Caki2 (cell line): ENCODE measurements at regions not wholly inside any gene's neighbourhood (a gene's known extent, or its start where the extent isn't known, plus 50 kb on each side); places are given as distances from the start of the nearest gene placed in this dataset.
A peak's percentile ranks its signal among the peaks of the same experiment; 100 is the strongest.
"Not testable (repeated sequence)": the region's sequence is repeated elsewhere in the genome, so short reads cannot be mapped to it uniquely, and the experiment has no call there.

ENCODE experiments used
- DNase-seq: peaks from one replicate; pipeline ENCODE4 v3.0.0-alpha.2; 2015; ENCODE audit warnings: low read depth
- in situ Hi-C: cut with HindIII; loops from 2 replicates; pipeline ENCODE4 v1.10.0; 2016; ENCODE audit warnings: low sequenced_read_pairs, low pct_unique_long_range_greater_than_20kb, mixed read lengths

DNA sequence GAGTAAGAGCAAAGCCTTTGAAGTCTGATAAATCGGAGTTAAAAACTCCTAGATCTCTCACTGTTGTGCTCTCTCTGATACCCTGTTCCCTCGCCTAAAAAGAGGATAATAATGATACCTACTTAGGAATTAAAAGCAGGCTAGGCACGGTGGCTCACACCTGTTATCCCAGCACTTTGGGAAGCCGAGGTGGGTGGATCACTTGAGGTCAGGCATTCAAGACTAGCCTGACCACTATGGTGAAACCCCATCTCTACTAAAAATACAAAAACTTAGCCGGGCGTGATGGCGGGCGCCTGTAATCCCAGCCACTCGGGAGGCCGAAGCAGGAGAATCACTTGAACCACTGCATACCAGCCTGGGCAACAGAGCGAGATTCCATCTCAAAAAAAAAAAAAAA, 68.1 kb upstream of the CDON start:
- in situ Hi-C loops, DNase-seq: not testable (repeated sequence)

DNA sequence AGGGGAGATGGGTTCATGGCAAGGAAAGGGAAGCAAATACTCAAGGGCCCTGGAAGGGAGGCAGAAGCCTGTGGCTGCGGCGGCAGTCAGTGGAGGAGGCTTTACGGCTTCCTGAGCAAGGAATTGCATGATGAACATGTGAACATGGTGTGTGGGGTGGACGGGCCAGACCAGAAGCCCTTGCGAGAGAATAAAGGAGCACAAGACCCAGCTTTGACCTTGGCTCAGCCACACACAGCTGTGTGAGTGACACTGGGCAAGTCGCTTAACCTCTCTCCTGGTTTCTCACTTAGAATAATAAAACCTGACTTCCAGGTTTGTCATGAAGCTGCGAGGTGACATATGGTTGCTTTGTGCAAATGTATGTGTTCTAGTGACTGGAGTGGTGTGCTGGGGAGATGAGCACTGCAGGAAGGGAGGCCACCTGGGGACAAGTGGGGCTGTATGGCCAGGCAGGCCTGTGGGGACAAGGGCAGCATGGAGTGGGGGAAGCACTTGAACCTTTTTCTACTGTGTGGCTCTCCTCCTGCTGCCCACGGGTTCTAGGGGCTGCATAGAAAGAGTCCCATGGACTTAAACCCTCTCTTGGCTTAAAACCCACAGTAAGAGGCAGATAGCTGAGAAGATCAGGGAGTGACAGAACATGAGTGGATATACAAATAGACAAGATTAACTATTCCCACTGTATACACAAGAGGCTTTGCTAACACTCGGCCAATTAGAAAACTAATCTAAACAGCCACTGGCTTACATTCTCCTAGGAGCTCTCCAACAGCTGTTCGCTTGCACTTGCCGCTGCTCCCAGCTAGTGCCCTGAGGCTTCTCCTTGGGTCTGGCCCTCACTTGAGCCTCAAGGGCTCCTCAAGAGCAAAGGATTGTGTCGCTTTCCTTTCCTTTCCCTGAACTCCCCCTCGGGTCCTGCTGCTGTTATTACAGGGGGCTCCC, 67.3 kb upstream of the CDON start:
- no peak for DNase-seq
- in situ Hi-C loops = no loop called here

- DNase-seq = no peak
- in situ Hi-C loops = no loop called here
These were observed 65.2 kb upstream of the CDON start for GRCh38 chr11:126127898-126128297.

DNA sequence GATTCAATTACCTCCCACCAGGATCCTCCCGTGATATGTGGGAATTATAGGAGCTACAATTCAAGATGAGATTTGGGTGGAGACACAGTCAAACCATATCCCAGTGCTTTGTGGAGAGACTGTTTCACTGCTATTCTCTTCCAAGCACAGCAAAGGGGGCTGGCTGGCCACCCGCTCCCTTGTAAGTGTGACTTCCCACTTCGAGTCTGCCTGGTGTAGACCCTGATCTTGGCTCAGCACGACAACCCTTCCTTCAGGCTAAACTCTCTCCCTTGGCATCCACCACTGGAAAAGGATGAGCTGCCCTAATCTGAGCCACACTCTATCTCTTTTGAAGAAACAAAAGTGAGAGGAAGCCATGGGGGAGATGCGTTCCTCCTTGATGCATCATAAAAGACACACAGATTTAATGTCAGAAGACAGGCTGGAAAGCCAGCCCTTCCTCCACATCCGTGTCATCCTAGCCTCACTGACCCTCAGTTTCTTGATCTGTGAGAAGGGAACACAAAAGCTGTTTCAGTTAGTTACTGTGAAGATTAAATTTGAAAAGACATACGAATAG, 64.7 kb upstream of the CDON start:
- in situ Hi-C loops = no loop called here
- no peak for DNase-seq

DNA sequence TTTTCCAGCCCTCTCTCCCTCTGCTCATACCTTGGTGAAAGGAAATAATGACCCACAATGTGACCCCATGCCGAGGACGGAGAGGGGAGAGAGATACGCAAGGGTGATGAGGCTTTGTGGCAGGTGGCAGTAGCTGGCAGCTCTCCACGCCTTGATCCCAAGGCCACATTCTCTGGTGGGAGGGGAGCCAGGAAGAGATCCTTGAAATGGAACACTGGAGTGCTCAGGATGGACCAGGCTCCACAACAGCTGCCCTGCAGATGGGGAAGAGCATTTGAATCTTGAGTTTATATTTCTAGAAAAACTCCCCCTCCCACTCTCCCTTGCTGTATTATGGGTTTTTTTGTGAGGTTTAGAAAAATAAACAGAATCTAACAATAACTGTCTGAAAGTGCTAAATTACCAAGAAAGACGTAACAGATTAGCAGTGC, 61.6 kb upstream of the CDON start:
- in situ Hi-C loops = no loop called here

GRCh38 chr11:126123686-126124085, 61.0 kb upstream of the CDON start:
- DNase-seq = no peak
- in situ Hi-C loops = no loop called here

More for the DNA sequence above, 61.6 kb upstream of the CDON start:
- DNase-seq = no peak

GRCh38 chr11:126122863-126123262, 60.2 kb upstream of the CDON start:
- in situ Hi-C loops = no loop called here
- DNase-seq = no peak

DNA sequence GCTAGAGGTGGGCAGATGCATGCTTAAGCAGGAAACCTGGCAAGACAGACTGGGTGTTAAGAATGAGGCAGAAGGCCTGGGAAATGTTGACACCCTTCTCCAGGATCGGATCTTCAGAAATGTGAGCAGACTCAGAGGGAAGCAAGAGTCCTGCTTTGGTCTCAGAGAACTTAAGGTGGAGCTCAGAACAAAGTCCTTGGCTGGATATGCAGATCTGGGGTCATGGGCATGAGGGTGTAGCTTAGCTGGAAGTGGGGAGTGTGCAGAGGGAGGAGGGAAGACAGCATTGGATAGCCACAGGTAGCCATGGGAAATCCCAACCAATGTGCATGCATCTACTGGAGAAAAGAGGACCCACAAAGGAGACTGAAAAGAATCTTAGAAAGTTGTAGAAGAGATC, 58.6 kb upstream of the CDON start:
- DNase-seq = no peak
- in situ Hi-C loops = no loop called here

- in situ Hi-C loops = no loop called here
These were observed 56.1 kb upstream of the CDON start for GRCh38 chr11:126118806-126119205.

GRCh38 chr11:126115816-126116331, 53.2 kb upstream of the CDON start:
- in situ Hi-C loops = no loop called here
- DNase-seq = peak; percentile 62

More at GRCh38 chr11:126118806-126119205, 56.1 kb upstream of the CDON start:
- DNase-seq = no peak

GRCh38 chr11:126115127-126115495, 52.4 kb upstream of the CDON start:
- DNase-seq = no peak
- in situ Hi-C loops = no loop called here

- no peak for DNase-seq
- in situ Hi-C loops = no loop called here
These were observed 51.9 kb upstream of the CDON start for GRCh38 chr11:126114486-126115126.

- in situ Hi-C loops = no loop called here
- no peak for DNase-seq
These were observed 51.3 kb upstream of the CDON start for GRCh38 chr11:126113963-126114362.

GRCh38 chr11:126113515-126113957, 50.9 kb upstream of the CDON start:
- peak; percentile 81 for DNase-seq
- in situ Hi-C loops = no loop called here

GRCh38 chr11:126113012-126113411, 50.3 kb upstream of the CDON start:
- no peak for DNase-seq
- in situ Hi-C loops = no loop called here

GRCh38 chr11:126112547-126112946, 49.9 kb upstream of the CDON start:
- in situ Hi-C loops = no loop called here
- no peak for DNase-seq
